DOHH2 (cell line): ENCODE measurements at regions not wholly inside any gene's neighbourhood (a gene's known extent, or its start where the extent isn't known, plus 50 kb on each side); places are given as distances from the start of the nearest gene placed in this dataset.

ENCODE experiments used
- H3F3A ChIP-seq: fragments of 200-600 bp; sonication (generic), shearing (Covaris generic); 2 replicates; pipeline ENCODE4 v1.6.0; 2016; ENCODE audit warnings: antibody characterized with exemption, mild to moderate bottlenecking; ENCODE audit not compliant: control insufficient read depth, insufficient read depth
- H3K27ac ChIP-seq: fragments of 200-600 bp; sonication (generic); 2 replicates; pipeline ENCODE4 v1.5.1; 2014; ENCODE audit warnings: low read depth, mild to moderate bottlenecking, low read length, moderate library complexity
- H3K27me3 ChIP-seq: fragments of 200-600 bp; sonication (generic); 2 replicates; pipeline ENCODE4 v1.6.1; 2014; ENCODE audit warnings: mild to moderate bottlenecking, low read length, mixed read lengths; ENCODE audit not compliant: control insufficient read depth
- H3K36me3 ChIP-seq: fragments of 200-600 bp; sonication (generic); 2 replicates; pipeline ENCODE4 v1.6.1; 2014; ENCODE audit warnings: mild to moderate bottlenecking, low read length, moderate library complexity, mixed read lengths; ENCODE audit not compliant: control insufficient read depth
- H3K4me1 ChIP-seq: fragments of 200-600 bp; sonication (generic); 2 replicates; pipeline ENCODE4 v1.6.1; 2014; ENCODE audit warnings: mild to moderate bottlenecking, low read length, mixed read lengths; ENCODE audit not compliant: control insufficient read depth
- H3K4me2 ChIP-seq: fragments of 200-600 bp; sonication (generic); 2 replicates; pipeline ENCODE4 v1.6.0; 2014; ENCODE audit warnings: mild to moderate bottlenecking, low read length, moderate library complexity
- H3K4me3 ChIP-seq: fragments of 200-600 bp; sonication (generic); 2 replicates; pipeline ENCODE4 v1.5.1; 2014; ENCODE audit warnings: mild to moderate bottlenecking, low read length, mixed read lengths
- H3K79me2 ChIP-seq: fragments of 200-600 bp; sonication (generic); 2 replicates; pipeline ENCODE4 v1.6.1; 2014; ENCODE audit warnings: mild to moderate bottlenecking, low read length, mixed read lengths; ENCODE audit not compliant: control insufficient read depth
- H3K9me2 ChIP-seq: fragments of 200-600 bp; sonication (generic); replicated peaks from 2 replicates; pipeline ENCODE4 v1.6.1; 2014; ENCODE audit warnings: mild to moderate bottlenecking, low read length, mixed read lengths; ENCODE audit not compliant: control insufficient read depth
- H3K9me3 ChIP-seq: fragments of 200-600 bp; sonication (generic); 2 replicates; pipeline ENCODE4 v1.6.1; 2014; ENCODE audit warnings: antibody characterized with exemption, low read length, mixed read lengths; ENCODE audit not compliant: control insufficient read depth, insufficient read depth
- H4K20me1 ChIP-seq: fragments of 200-600 bp; sonication (generic); 2 replicates; pipeline ENCODE4 v1.6.0; 2014; ENCODE audit warnings: low read depth, mild to moderate bottlenecking, antibody characterized with exemption, low read length, moderate library complexity; ENCODE audit not compliant: control insufficient read depth, insufficient read depth
- EZH2phosphoT487 ChIP-seq: fragments of 200-600 bp; sonication (generic); IDR thresholded peaks from 2 replicates; pipeline ENCODE4 v1.6.1; 2017; ENCODE audit warnings: borderline replicate concordance, mild to moderate bottlenecking, antibody characterized with exemption, low read length, moderate library complexity, mixed read lengths
- TF ChIP-seq, protein P1 (sequence below): fragments of 200-600 bp; sonication (generic); IDR thresholded peaks from one replicate; pipeline ENCODE4 v1.5.1; 2014; ENCODE audit warnings: antibody characterized with exemption, mild to moderate bottlenecking, low read depth, low read length; ENCODE audit not compliant: poor library complexity, severe bottlenecking

- Histone ChIP-seq H3K4me3 (no peak overlapping the region), H3K9me3 (peaks cover 14% of the 10 kb centered on the region), H3K36me3 (no peaks in the 10 kb centered on the region), H3K9me2 (no peaks in the 10 kb centered on the region), H3K4me2 (no peak overlapping the region), H3K4me1 (no peaks in the 10 kb centered on the region), H3K27ac (no peak overlapping the region), H3K79me2 (no peaks in the 10 kb centered on the region), H3K27me3 (no peaks in the 10 kb centered on the region), H4K20me1 (no peaks in the 10 kb centered on the region), H3F3A (no peaks in the 10 kb centered on the region)
- TF ChIP-seq, protein P1, sequence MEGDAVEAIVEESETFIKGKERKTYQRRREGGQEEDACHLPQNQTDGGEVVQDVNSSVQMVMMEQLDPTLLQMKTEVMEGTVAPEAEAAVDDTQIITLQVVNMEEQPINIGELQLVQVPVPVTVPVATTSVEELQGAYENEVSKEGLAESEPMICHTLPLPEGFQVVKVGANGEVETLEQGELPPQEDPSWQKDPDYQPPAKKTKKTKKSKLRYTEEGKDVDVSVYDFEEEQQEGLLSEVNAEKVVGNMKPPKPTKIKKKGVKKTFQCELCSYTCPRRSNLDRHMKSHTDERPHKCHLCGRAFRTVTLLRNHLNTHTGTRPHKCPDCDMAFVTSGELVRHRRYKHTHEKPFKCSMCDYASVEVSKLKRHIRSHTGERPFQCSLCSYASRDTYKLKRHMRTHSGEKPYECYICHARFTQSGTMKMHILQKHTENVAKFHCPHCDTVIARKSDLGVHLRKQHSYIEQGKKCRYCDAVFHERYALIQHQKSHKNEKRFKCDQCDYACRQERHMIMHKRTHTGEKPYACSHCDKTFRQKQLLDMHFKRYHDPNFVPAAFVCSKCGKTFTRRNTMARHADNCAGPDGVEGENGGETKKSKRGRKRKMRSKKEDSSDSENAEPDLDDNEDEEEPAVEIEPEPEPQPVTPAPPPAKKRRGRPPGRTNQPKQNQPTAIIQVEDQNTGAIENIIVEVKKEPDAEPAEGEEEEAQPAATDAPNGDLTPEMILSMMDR, result no peak
- TF ChIP-seq EZH2phosphoT487, result no peak
Measured at GRCh38 chr5:106874974-106875373, 795.8 kb downstream of the EFNA5 start.

DNA sequence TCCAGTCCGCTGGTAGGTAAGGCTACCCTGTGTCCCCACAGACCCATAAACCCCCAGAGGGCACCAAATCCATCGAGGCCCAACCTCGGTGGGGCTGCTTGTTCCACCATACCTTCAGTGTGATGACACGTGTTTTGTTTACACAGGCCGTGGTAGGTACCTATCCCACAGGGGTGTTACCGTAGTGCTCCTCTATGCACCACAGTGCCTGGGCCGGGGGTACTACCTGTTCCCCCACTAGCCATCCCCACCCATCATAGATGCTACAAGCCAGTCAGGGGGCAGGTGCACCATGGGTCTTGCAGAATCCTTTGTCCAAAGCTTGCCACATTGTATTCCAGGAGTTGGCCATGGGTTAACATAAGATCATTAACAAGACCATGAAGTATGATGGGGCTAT lies 796.2 kb downstream of the EFNA5 start:
- TF ChIP-seq, protein P1, result no peak
- no peak for TF ChIP-seq EZH2phosphoT487
- Histone ChIP-seq H3K4me2 (no peak overlapping the region), H4K20me1 (no peaks in the 10 kb centered on the region), H3K4me1 (no peaks in the 10 kb centered on the region), H3K27me3 (no peaks in the 10 kb centered on the region), H3K36me3 (no peaks in the 10 kb centered on the region), H3K9me3 (peaks cover 14% of the 10 kb centered on the region), H3K79me2 (no peaks in the 10 kb centered on the region), H3K27ac (no peak overlapping the region), H3K9me2 (no peaks in the 10 kb centered on the region), H3F3A (no peaks in the 10 kb centered on the region), H3K4me3 (no peak overlapping the region)

DNA sequence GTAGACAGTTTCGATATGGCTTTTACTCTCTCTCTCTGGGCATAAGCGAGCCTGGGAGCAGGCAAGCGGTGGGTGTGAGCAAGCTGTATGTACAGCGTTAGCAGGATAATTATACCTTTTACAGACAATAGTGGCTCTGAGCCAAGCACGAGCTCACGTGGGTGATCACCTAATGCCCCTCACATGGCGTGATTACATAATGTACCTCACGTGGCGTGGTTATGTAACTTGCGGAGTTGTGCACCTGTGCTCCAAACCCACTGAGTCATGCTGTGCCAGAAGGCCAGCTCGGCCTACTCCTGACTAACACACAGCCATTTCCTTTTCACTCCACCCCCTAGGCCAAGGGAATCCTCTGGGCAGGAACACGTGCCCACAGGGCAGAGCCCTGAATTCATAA lies 797.2 kb downstream of the EFNA5 start:
- no peak overlapping the region for H3K4me2 ChIP-seq
- H3K9me3 ChIP-seq, result peaks cover 14% of the 10 kb centered on the region
- no peaks in the 10 kb centered on the region for H3K27me3 ChIP-seq
- no peaks in the 10 kb centered on the region for H3K9me2 ChIP-seq
- no peaks in the 10 kb centered on the region for H3K79me2 ChIP-seq
- no peak overlapping the region for H3K4me3 ChIP-seq
- H3K4me1 ChIP-seq, result no peaks in the 10 kb centered on the region
- no peaks in the 10 kb centered on the region for H3F3A ChIP-seq
- no peaks in the 10 kb centered on the region for H4K20me1 ChIP-seq
- H3K27ac ChIP-seq, result no peak overlapping the region
- no peaks in the 10 kb centered on the region for H3K36me3 ChIP-seq
- TF ChIP-seq EZH2phosphoT487, result no peak
- TF ChIP-seq, protein P1, result no peak

DNA sequence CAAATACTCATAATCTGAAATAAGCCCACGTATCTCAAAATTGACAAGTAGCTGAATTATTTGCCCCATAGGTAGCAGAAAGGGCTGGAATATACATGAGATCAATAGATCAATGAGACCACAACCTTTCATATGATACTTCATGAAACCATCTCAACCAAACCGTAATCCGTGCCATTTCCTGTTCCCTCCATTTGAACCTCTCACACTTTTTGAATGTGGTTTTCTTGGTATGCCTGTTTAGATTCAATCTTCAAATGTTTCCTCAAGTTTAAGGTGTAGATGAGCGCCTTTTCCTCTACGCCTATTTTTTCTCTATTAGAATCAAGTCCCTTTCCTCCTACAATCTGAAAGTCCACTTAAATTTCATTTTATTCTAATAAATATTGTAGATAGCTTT lies 805.5 kb downstream of the EFNA5 start:
- Histone ChIP-seq H3K9me2 (no peaks in the 10 kb centered on the region), H3F3A (no peaks in the 10 kb centered on the region), H3K4me3 (no peak overlapping the region), H3K79me2 (no peaks in the 10 kb centered on the region), H3K9me3 (no peaks in the 10 kb centered on the region), H3K27me3 (no peaks in the 10 kb centered on the region), H3K27ac (no peak overlapping the region), H3K4me2 (no peak overlapping the region), H3K4me1 (no peaks in the 10 kb centered on the region), H3K36me3 (no peaks in the 10 kb centered on the region), H4K20me1 (no peaks in the 10 kb centered on the region)
- TF ChIP-seq, protein P1, result no peak
- TF ChIP-seq EZH2phosphoT487, result no peak
